GM23338 (cell line): ENCODE measurements at regions not wholly inside any gene's neighbourhood (a gene's known extent, or its start where the extent isn't known, plus 50 kb on each side); places are given as distances from the start of the nearest gene placed in this dataset.

Source experiments
- ATAC-seq: fragments of 200-7000 bp; cut with Tn5 transposase; 3 replicates; pipeline ENCODE4 v1.9.1; 2020
- DNase-seq: peaks from one replicate; pipeline ENCODE4 v3.0.0-alpha.2; 2015; ENCODE audit warnings: low spot score
- H2AFZ ChIP-seq: fragments of 200-600 bp; sonication (generic); 2 replicates; pipeline ENCODE4 v1.8.0; 2016; ENCODE audit warnings: antibody characterized with exemption, mild to moderate bottlenecking, moderate library complexity
- H3F3A ChIP-seq: fragments of 200-600 bp; sonication (generic); replicated peaks from 2 replicates; pipeline ENCODE4 v1.8.0; 2017; ENCODE audit warnings: antibody characterized with exemption, mixed run types, low read depth
- H3K27ac ChIP-seq: fragments of 200-600 bp; sonication (generic); 2 replicates; pipeline ENCODE4 v1.6.1; 2016; ENCODE audit warnings: low read depth
- H3K27me3 ChIP-seq: fragments of 200-600 bp; sonication (generic); 2 replicates; pipeline ENCODE4 v1.8.0; 2016; ENCODE audit warnings: mild to moderate bottlenecking, mixed run types, moderate library complexity; ENCODE audit not compliant: insufficient read depth
- H3K36me3 ChIP-seq: fragments of 200-600 bp; sonication (generic); 2 replicates; pipeline ENCODE4 v1.8.0; 2016; ENCODE audit warnings: mild to moderate bottlenecking; ENCODE audit not compliant: insufficient read depth
- H3K4me1 ChIP-seq: fragments of 200-600 bp; sonication (generic); 2 replicates; pipeline ENCODE4 v1.8.0; 2016; ENCODE audit warnings: mild to moderate bottlenecking, moderate library complexity; ENCODE audit not compliant: insufficient read depth
- H3K4me2 ChIP-seq: fragments of 200-600 bp; sonication (generic); 2 replicates; pipeline ENCODE4 v1.7.1; 2017; ENCODE audit warnings: mixed run types
- H3K4me3 ChIP-seq: fragments of 200-600 bp; sonication (generic); 2 replicates; pipeline ENCODE4 v1.6.1; 2016; ENCODE audit warnings: mixed run types
- H3K79me2 ChIP-seq: fragments of 200-600 bp; sonication (generic); replicated peaks from 2 replicates; pipeline ENCODE4 v1.8.0; 2017; ENCODE audit warnings: mild to moderate bottlenecking; ENCODE audit not compliant: insufficient read depth
- H3K9me2 ChIP-seq: fragments of 200-600 bp; sonication (generic); 2 replicates; pipeline ENCODE4 v1.8.0; 2017; ENCODE audit not compliant: insufficient read depth
- H4K20me1 ChIP-seq: fragments of 200-600 bp; sonication (generic); replicated peaks from 2 replicates; pipeline ENCODE4 v1.8.0; 2017; ENCODE audit warnings: mild to moderate bottlenecking; ENCODE audit not compliant: insufficient read depth
- H3K27ac Mint-ChIP-seq: 2 replicates; pipeline ENCODE4 v1.8.0; 2020; ENCODE audit warnings: inconsistent platforms, mild to moderate bottlenecking, moderate library complexity, mixed read lengths
- H3K27me3 Mint-ChIP-seq: 3 replicates; pipeline ENCODE4 v1.8.0; 2022; ENCODE audit warnings: low read depth, mild to moderate bottlenecking, moderate library complexity, mixed read lengths, inconsistent platforms; ENCODE audit not compliant: insufficient read depth, poor library complexity
- H3K36me3 Mint-ChIP-seq: 3 replicates; pipeline ENCODE4 v1.8.0; 2021; ENCODE audit warnings: low read depth, mild to moderate bottlenecking, inconsistent platforms, moderate library complexity, mixed read lengths
- H3K4me1 Mint-ChIP-seq: 3 replicates; pipeline ENCODE4 v1.8.0; 2020; ENCODE audit warnings: mild to moderate bottlenecking, inconsistent platforms, mixed read lengths
- H3K4me3 Mint-ChIP-seq: 3 replicates; pipeline ENCODE4 v1.8.0; 2021; ENCODE audit warnings: moderate library complexity, mild to moderate bottlenecking, inconsistent platforms, mixed read lengths
- H3K9me3 Mint-ChIP-seq: 3 replicates; pipeline ENCODE4 v1.8.0; 2020; ENCODE audit warnings: moderate library complexity, mild to moderate bottlenecking, inconsistent platforms, mixed read lengths
- CREB1 ChIP-seq: fragments of 250-450 bp; sonication (Bioruptor Pico); IDR thresholded peaks from 2 replicates; pipeline ENCODE4 v1.5.0; 2020; ENCODE audit warnings: low read depth, mild to moderate bottlenecking, moderate library complexity
- EZH2 ChIP-seq: fragments of 200-600 bp; sonication (generic); IDR thresholded peaks from one replicate; pipeline ENCODE4 v1.8.0; 2017; ENCODE audit warnings: antibody characterized with exemption, mild to moderate bottlenecking, low read depth; ENCODE audit not compliant: unreplicated experiment
- EZH2phosphoT487 ChIP-seq: fragments of 200-600 bp; sonication (generic); IDR thresholded peaks from one replicate; pipeline ENCODE4 v1.8.1; 2018; ENCODE audit warnings: antibody characterized with exemption; ENCODE audit not compliant: unreplicated experiment
- JUNB ChIP-seq: IDR thresholded peaks from one replicate; pipeline ENCODE4 v1.6.1; 2016; ENCODE audit warnings: antibody characterized with exemption; ENCODE audit not compliant: unreplicated experiment
- NANOG ChIP-seq: IDR thresholded peaks from 2 replicates; pipeline ENCODE4 v1.6.1; 2016; ENCODE audit warnings: antibody characterized with exemption, borderline replicate concordance
- POLR2AphosphoS5 ChIP-seq: IDR thresholded peaks from 2 replicates; pipeline ENCODE4 v1.6.1; 2016; ENCODE audit warnings: antibody characterized with exemption, low read depth
- STAT1 ChIP-seq: IDR thresholded peaks from one replicate; pipeline ENCODE4 v1.6.1; 2016; ENCODE audit warnings: antibody characterized with exemption; ENCODE audit not compliant: unreplicated experiment
- ZNF114 ChIP-seq: fragments of 250-450 bp; sonication (Bioruptor Pico); IDR thresholded peaks from 2 replicates; pipeline ENCODE4 v1.5.0; 2020; ENCODE audit warnings: mild to moderate bottlenecking, moderate library complexity
- ZNF331 ChIP-seq: fragments of 250-450 bp; sonication (Bioruptor Pico); IDR thresholded peaks from 2 replicates; pipeline ENCODE4 v1.5.0; 2020; ENCODE audit warnings: low read depth, mild to moderate bottlenecking, moderate library complexity
- TF ChIP-seq, protein P1 (sequence below): IDR thresholded peaks from 2 replicates; pipeline ENCODE4 v1.6.1; 2016; ENCODE audit warnings: antibody characterized with exemption
- TF ChIP-seq, protein P2 (sequence below): IDR thresholded peaks from one replicate; pipeline ENCODE4 v1.6.1; 2018; ENCODE audit warnings: antibody characterized with exemption; ENCODE audit not compliant: unreplicated experiment
- TF ChIP-seq, protein P3 (sequence below), 2 experiments: fragments of 200-600 bp in 1 of 2; sonication (generic) in 1 of 2; conservative IDR thresholded peaks; 2 replicates each; pipeline versions ENCODE4 v1.5.1 to v1.6.1; 2016 to 2017; ENCODE audit warnings: antibody characterized with exemption in 2 of 2, low read depth in 2 of 2, mild to moderate bottlenecking in 2 of 2, moderate library complexity in 1 of 2
- TF ChIP-seq, protein P4 (sequence below): fragments of 250-450 bp; sonication (Bioruptor Pico); IDR thresholded peaks from 2 replicates; pipeline ENCODE4 v1.5.0; 2020; ENCODE audit warnings: mild to moderate bottlenecking, moderate library complexity

DNA sequence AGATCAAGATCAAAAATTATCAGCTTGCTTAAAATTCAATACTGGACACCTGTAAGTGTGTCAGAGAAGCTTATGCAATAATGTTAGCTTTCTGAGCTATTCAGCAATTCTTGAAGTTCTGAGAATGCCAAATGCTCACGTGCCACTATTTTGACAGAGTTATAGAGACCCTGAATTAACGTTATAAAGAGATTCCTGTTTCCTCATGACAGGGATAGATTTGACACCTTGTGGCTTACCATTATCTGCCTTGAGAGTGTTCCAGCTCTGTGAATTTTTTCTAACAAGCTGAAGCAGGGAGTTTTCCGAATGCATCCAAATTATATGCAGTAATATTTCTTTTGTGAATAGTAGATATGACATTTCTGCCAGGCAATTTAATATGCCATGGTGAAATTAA is 781.6 kb downstream of the ADGRL2 start:
- Histone ChIP-seq H3K27ac (no peak overlapping the region), H3K36me3 (no peaks in the 10 kb centered on the region), H3K9me2 (no peaks in the 10 kb centered on the region), H3F3A (no peaks in the 10 kb centered on the region), H3K4me3 (no peak overlapping the region), H2AFZ (no peak overlapping the region), H3K79me2 (no peaks in the 10 kb centered on the region), H3K4me2 (no peak overlapping the region), H3K27me3 (no peaks in the 10 kb centered on the region), H3K4me1 (peaks cover 8% of the 10 kb centered on the region; the same call in 1 of the 2 replicates), H4K20me1 (no peaks in the 10 kb centered on the region)
- H3K27me3 Mint-ChIP-seq, result no peaks in the 10 kb centered on the region
- ATAC-seq, result no peak
- H3K27ac Mint-ChIP-seq, result no peak overlapping the region
- DNase-seq, result no peak
- no peak overlapping the region for H3K4me3 Mint-ChIP-seq
- no peak for TF ChIP-seq EZH2phosphoT487
- TF ChIP-seq, protein P1, sequence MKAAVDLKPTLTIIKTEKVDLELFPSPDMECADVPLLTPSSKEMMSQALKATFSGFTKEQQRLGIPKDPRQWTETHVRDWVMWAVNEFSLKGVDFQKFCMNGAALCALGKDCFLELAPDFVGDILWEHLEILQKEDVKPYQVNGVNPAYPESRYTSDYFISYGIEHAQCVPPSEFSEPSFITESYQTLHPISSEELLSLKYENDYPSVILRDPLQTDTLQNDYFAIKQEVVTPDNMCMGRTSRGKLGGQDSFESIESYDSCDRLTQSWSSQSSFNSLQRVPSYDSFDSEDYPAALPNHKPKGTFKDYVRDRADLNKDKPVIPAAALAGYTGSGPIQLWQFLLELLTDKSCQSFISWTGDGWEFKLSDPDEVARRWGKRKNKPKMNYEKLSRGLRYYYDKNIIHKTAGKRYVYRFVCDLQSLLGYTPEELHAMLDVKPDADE, result no peak
- TF ChIP-seq, protein P2, sequence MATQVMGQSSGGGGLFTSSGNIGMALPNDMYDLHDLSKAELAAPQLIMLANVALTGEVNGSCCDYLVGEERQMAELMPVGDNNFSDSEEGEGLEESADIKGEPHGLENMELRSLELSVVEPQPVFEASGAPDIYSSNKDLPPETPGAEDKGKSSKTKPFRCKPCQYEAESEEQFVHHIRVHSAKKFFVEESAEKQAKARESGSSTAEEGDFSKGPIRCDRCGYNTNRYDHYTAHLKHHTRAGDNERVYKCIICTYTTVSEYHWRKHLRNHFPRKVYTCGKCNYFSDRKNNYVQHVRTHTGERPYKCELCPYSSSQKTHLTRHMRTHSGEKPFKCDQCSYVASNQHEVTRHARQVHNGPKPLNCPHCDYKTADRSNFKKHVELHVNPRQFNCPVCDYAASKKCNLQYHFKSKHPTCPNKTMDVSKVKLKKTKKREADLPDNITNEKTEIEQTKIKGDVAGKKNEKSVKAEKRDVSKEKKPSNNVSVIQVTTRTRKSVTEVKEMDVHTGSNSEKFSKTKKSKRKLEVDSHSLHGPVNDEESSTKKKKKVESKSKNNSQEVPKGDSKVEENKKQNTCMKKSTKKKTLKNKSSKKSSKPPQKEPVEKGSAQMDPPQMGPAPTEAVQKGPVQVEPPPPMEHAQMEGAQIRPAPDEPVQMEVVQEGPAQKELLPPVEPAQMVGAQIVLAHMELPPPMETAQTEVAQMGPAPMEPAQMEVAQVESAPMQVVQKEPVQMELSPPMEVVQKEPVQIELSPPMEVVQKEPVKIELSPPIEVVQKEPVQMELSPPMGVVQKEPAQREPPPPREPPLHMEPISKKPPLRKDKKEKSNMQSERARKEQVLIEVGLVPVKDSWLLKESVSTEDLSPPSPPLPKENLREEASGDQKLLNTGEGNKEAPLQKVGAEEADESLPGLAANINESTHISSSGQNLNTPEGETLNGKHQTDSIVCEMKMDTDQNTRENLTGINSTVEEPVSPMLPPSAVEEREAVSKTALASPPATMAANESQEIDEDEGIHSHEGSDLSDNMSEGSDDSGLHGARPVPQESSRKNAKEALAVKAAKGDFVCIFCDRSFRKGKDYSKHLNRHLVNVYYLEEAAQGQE, result no peak
- no peak for TF ChIP-seq ZNF331 (CRISPR knock-in tag)
- no peak for TF ChIP-seq CREB1 (CRISPR knock-in tag)
- no peak for TF ChIP-seq JUNB
- no peak for TF ChIP-seq EZH2
- TF ChIP-seq, protein P3, sequence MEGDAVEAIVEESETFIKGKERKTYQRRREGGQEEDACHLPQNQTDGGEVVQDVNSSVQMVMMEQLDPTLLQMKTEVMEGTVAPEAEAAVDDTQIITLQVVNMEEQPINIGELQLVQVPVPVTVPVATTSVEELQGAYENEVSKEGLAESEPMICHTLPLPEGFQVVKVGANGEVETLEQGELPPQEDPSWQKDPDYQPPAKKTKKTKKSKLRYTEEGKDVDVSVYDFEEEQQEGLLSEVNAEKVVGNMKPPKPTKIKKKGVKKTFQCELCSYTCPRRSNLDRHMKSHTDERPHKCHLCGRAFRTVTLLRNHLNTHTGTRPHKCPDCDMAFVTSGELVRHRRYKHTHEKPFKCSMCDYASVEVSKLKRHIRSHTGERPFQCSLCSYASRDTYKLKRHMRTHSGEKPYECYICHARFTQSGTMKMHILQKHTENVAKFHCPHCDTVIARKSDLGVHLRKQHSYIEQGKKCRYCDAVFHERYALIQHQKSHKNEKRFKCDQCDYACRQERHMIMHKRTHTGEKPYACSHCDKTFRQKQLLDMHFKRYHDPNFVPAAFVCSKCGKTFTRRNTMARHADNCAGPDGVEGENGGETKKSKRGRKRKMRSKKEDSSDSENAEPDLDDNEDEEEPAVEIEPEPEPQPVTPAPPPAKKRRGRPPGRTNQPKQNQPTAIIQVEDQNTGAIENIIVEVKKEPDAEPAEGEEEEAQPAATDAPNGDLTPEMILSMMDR (conservative IDR thresholded peaks at IDR 0.05; ENCODE audit: low read depth in 2 of 2), result no peak
- TF ChIP-seq STAT1, result no peak
- no peak for TF ChIP-seq ZNF114 (CRISPR knock-in tag)
- TF ChIP-seq NANOG, result no peak
- TF ChIP-seq, protein P4, sequence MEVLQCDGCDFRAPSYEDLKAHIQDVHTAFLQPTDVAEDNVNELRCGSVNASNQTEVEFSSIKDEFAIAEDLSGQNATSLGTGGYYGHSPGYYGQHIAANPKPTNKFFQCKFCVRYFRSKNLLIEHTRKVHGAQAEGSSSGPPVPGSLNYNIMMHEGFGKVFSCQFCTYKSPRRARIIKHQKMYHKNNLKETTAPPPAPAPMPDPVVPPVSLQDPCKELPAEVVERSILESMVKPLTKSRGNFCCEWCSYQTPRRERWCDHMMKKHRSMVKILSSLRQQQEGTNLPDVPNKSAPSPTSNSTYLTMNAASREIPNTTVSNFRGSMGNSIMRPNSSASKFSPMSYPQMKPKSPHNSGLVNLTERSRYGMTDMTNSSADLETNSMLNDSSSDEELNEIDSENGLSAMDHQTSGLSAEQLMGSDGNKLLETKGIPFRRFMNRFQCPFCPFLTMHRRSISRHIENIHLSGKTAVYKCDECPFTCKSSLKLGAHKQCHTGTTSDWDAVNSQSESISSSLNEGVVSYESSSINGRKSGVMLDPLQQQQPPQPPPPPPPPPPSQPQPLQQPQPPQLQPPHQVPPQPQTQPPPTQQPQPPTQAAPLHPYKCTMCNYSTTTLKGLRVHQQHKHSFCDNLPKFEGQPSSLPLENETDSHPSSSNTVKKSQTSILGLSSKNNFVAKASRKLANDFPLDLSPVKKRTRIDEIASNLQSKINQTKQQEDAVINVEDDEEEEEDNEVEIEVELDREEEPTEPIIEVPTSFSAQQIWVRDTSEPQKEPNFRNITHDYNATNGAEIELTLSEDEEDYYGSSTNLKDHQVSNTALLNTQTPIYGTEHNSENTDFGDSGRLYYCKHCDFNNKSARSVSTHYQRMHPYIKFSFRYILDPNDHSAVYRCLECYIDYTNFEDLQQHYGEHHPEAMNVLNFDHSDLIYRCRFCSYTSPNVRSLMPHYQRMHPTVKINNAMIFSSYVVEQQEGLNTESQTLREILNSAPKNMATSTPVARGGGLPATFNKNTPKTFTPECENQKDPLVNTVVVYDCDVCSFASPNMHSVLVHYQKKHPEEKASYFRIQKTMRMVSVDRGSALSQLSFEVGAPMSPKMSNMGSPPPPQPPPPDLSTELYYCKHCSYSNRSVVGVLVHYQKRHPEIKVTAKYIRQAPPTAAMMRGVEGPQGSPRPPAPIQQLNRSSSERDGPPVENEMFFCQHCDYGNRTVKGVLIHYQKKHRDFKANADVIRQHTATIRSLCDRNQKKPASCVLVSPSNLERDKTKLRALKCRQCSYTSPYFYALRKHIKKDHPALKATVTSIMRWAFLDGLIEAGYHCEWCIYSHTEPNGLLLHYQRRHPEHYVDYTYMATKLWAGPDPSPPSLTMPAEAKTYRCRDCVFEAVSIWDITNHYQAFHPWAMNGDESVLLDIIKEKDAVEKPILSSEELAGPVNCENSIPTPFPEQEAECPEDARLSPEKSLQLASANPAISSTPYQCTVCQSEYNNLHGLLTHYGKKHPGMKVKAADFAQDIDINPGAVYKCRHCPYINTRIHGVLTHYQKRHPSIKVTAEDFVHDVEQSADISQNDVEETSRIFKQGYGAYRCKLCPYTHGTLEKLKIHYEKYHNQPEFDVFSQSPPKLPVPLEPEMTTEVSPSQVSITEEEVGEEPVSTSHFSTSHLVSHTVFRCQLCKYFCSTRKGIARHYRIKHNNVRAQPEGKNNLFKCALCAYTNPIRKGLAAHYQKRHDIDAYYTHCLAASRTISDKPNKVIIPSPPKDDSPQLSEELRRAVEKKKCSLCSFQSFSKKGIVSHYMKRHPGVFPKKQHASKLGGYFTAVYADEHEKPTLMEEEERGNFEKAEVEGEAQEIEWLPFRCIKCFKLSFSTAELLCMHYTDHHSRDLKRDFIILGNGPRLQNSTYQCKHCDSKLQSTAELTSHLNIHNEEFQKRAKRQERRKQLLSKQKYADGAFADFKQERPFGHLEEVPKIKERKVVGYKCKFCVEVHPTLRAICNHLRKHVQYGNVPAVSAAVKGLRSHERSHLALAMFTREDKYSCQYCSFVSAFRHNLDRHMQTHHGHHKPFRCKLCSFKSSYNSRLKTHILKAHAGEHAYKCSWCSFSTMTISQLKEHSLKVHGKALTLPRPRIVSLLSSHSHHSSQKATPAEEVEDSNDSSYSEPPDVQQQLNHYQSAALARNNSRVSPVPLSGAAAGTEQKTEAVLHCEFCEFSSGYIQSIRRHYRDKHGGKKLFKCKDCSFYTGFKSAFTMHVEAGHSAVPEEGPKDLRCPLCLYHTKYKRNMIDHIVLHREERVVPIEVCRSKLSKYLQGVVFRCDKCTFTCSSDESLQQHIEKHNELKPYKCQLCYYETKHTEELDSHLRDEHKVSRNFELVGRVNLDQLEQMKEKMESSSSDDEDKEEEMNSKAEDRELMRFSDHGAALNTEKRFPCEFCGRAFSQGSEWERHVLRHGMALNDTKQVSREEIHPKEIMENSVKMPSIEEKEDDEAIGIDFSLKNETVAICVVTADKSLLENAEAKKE (CRISPR knock-in tag), result no peak
- TF ChIP-seq POLR2AphosphoS5, result no peak
- no peaks in the 10 kb centered on the region; the same call in 2 of the 3 replicates for H3K36me3 Mint-ChIP-seq
- peaks cover 3% of the 10 kb centered on the region; the same call in 2 of the 3 replicates for H3K4me1 Mint-ChIP-seq
- no peaks in the 10 kb centered on the region for H3K9me3 Mint-ChIP-seq
